HG03469 (cell line): ENCODE measurements at regions not wholly inside any gene's neighbourhood (a gene's known extent, or its start where the extent isn't known, plus 50 kb on each side); places are given as distances from the start of the nearest gene placed in this dataset.

Source experiments
- ATAC-seq: cut with Tn5 transposase; IDR thresholded peaks from one replicate; pipeline ENCODE4 v1.9.1; 2021; ENCODE audit warnings: mild to moderate bottlenecking, moderate library complexity, moderate number of reproducible peaks; ENCODE audit not compliant: unreplicated experiment

DNA sequence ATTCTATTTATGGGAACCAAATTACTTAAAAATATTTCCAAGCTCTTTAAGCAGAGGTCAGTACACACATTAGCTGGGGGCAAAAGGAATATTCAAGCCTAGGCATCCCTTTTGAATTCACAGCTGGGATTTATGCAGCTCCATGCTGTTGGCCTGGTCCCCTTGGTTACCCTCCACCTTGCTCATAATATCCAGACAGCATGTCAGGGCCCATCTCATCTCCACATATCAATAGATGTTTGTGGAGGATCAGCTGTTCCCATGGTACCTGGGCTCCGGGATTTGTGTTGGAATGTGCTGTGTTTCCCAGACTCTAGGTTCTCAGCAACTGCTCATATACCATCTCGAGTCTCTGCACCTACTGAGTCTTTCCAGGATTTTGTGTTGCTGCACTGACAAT is 534.8 kb downstream of the BMP2 start:
- ATAC-seq: no peak

- ATAC-seq: no peak
These were observed 538.5 kb downstream of the BMP2 start for GRCh38 chr20:7305976-7306375.

DNA sequence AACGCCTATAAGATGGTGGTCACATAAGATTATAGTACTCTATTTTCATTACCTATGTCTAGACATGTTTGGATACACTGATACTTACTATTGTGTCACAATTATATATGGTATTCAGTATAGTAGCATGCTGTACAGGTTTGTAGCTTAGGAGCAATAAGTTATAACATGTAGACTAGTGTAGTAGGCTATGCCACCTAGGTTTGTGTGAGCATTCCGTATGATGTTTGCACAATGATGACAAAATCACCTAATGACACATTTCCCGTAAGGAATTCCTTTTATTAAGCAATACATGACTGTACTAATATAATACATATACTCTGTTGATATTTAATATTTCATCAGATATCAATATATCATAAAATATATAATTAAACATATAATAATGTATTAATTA is 540.7 kb downstream of the BMP2 start:
- ATAC-seq: no peak

DNA sequence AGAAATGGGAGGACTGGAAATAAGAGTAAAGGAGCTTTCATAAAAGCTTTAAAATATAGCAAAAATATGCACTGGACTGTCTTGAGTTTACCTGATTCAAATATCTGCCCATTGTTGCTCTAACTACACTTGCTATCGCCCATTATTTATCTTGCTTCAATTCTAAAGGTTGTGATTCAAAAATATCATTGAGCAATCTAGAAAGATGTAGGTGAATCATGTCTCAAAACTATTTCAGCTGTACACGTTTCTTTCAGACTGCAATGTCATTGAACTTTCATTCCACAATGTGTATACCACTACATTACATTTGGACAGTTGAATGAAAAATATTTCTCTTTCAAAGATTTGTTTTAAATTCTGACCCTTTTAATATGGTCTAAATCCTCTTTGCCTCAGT is 545.6 kb downstream of the BMP2 start:
- no peak for ATAC-seq

GRCh38 chr20:7323957-7324356 is 556.5 kb downstream of the BMP2 start:
- no peak for ATAC-seq

GRCh38 chr20:7327810-7328209 is 560.3 kb downstream of the BMP2 start:
- no peak for ATAC-seq

DNA sequence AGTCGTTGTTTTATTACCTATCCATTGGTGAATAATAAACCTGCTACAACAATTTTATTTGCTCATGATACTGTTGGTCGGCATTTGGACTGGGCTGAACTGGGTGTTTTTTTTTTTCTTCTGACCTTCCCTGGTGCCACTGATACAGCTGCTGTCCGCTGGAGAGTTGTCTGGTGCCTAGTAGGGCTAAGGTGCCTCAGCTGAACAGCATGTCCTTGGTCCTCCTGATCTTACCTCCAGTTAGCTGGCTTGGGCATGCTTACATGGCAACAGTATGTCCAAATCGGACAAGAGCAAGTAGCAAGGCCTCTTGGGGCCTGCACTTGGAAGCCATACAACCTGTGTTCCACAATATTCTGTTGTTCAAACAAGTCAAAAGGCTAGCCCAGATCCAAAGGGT is 563.4 kb downstream of the BMP2 start:
- ATAC-seq: no peak

- ATAC-seq: no peak
These were observed 564.7 kb downstream of the BMP2 start for GRCh38 chr20:7332169-7332568.

- no peak for ATAC-seq
These were observed 566.4 kb downstream of the BMP2 start for GRCh38 chr20:7333841-7334240.

GRCh38 chr20:7346026-7346425 is 578.5 kb downstream of the BMP2 start:
- ATAC-seq: no peak

DNA sequence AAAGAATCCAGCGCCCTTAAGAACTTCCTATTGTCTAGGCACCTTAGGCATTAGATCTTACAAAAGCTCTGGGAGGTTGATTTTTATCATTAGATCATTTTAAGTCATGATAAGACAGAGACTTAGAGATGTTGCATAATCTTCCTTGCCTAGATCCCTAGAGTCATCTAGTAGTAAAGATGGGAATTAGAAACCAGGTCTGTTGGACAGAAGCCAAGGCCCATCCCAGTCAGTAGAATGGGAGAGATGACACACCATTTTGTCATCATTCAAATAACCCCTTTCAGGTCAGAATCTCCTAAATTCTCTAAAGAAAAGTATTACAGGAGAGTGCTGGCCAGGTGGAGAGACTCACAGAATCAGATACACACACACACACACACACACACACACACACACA is 579.1 kb downstream of the BMP2 start:
- no peak for ATAC-seq

- no peak for ATAC-seq
These were observed 579.9 kb downstream of the BMP2 start for GRCh38 chr20:7347409-7347808.

- no peak for ATAC-seq
These were observed 580.8 kb downstream of the BMP2 start for GRCh38 chr20:7348253-7348652.

GRCh38 chr20:7352165-7352564 is 584.7 kb downstream of the BMP2 start:
- ATAC-seq: no peak

- no peak for ATAC-seq
These were observed 585.2 kb downstream of the HAO1 start for GRCh38 chr20:7355051-7355450.

GRCh38 chr20:7358670-7359069 is 581.6 kb downstream of the HAO1 start:
- ATAC-seq: no peak

- ATAC-seq: no peak
These were observed 580.5 kb downstream of the HAO1 start for GRCh38 chr20:7359739-7360138.

DNA sequence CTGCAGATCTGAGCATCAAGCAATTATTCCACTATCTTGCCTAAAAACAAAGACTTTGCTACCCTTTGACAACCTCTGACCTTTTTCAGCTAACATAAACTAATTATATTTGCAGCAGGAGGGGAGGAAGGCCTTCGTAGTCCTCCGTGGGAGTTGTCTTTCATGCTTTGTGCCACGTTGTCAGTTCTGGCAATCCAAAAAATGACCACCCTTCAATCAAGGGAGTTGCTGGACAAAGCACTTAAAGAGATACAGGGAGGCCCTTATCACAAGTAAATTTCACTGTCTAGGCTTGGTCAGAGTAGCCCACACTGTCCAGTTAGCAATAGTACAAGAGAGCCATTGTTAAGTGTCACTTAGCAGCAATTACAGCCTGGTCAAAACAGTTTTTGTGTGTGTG is 578.9 kb downstream of the HAO1 start:
- ATAC-seq: no peak

DNA sequence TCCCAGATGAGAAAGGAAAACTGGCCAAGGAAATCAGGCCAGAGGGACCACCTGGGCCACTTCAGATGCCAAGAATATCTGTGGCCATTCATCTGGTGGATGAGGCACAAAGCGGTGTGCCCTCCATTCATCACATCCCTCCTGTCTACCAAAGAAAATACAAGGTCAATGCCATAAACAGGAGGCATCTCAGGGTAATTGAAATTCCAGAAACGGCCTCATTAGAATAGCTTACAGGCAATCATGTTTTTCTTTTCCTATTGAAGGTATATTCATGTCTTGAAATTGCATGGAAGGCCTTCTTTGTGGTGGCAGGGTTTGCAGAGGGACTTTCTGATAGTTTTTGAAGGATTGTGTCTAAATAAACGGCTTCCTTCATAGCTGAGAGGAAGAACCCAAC is 578.3 kb downstream of the HAO1 start:
- ATAC-seq: no peak

GRCh38 chr20:7362601-7363000 is 577.7 kb downstream of the HAO1 start:
- ATAC-seq: no peak

GRCh38 chr20:7366189-7366588 is 574.1 kb downstream of the HAO1 start:
- ATAC-seq: no peak

GRCh38 chr20:7371518-7372163 is 568.6 kb downstream of the HAO1 start:
- no peak for ATAC-seq

DNA sequence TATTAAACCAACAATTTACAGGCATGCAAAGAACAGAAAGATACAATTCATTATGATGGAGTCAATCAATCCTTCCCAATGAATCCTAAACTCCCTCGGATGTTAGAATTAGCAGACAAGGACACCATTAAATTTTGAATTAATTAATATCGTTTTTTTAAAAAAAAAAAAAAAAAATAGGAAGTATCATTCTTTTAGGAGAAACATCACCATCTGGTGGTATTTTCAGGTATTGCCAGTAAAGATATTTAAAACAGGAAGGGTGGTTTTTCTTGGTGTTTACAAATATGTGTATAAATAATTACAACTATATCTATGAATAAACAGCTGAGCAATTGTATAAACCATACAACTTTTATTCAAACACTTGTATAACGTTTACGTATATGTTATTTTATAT is 564.4 kb downstream of the HAO1 start:
- ATAC-seq: no peak
